Colonic mucosa (tissue), 4 donors: ENCODE measurements at regions not wholly inside any gene's neighbourhood (a gene's known extent, or its start where the extent isn't known, plus 50 kb on each side); places are given as distances from the start of the nearest gene placed in this dataset.

Source experiments
- DNase-seq: peaks from one replicate; pipeline ENCODE4 v3.0.0-alpha.2; 2020
- H3K27ac ChIP-seq: fragments of 200-600 bp; one replicate; pipeline ENCODE4 v1.8.0; 2021
- H3K27me3 ChIP-seq: fragments of 200-600 bp; one replicate; pipeline ENCODE4 v1.8.0; 2021
- H3K36me3 ChIP-seq: fragments of 200-600 bp; one replicate; pipeline ENCODE4 v1.8.0; 2021
- H3K4me1 ChIP-seq: fragments of 200-600 bp; one replicate; pipeline ENCODE4 v1.8.0; 2021; ENCODE audit warnings: mild to moderate bottlenecking
- H3K4me3 ChIP-seq: fragments of 200-600 bp; one replicate; pipeline ENCODE4 v1.8.0; 2021
- H3K9ac ChIP-seq, 2 donors: one replicate each; pipeline ENCODE4 v1.7.0; 2013; ENCODE audit warnings: control low read depth in 2 of 2, low read depth in 2 of 2, low read length in 2 of 2
- H3K9me3 ChIP-seq: fragments of 200-600 bp; one replicate; pipeline ENCODE4 v1.8.0; 2021
- CTCF ChIP-seq: fragments of 200-600 bp; IDR thresholded peaks from one replicate; pipeline ENCODE4 v1.8.0; 2022; ENCODE audit warnings: antibody characterized with exemption, mild to moderate bottlenecking
- intact Hi-C: fragments of 100-400 bp; cut with DNase I; formaldehyde crosslinking; loops from one replicate; pipeline ENCODE4 v1.14.1; 2022
- donor health status: healthy.
- donor health status: DM: no; HTN: no; CAD: no.
- donor health status: DM: no; HTN: no; CAD: no.

- TF ChIP-seq CTCF: no peak
- Histone ChIP-seq H3K9me3 (no peaks in the 10 kb centered on the region), H3K27me3 (no peaks in the 10 kb centered on the region), H3K4me3 (no peak overlapping the region), H3K4me1 (no peaks in the 10 kb centered on the region), H3K27ac (no peak overlapping the region), H3K36me3 (no peaks in the 10 kb centered on the region), H3K9ac (no peak overlapping the region)
- no peak for DNase-seq
- intact Hi-C loops: no loop called here
Measured at GRCh38 chr1:104526158-104526795, 776.6 kb downstream of the AMY1C start.

- no peaks in the 10 kb centered on the region for H3K9me3 ChIP-seq
- H3K4me3 ChIP-seq: no peak overlapping the region
- no peaks in the 10 kb centered on the region for H3K36me3 ChIP-seq
- no peak for TF ChIP-seq CTCF
- no peak for DNase-seq
- no peak overlapping the region for H3K9ac ChIP-seq
- H3K27ac ChIP-seq: no peak overlapping the region
- H3K4me1 ChIP-seq: no peaks in the 10 kb centered on the region
- no peaks in the 10 kb centered on the region for H3K27me3 ChIP-seq
- intact Hi-C loops: no loop called here
Measured at GRCh38 chr1:104531990-104532389, 782.3 kb downstream of the AMY1C start.

- intact Hi-C loops: no loop called here
- H3K9ac ChIP-seq: no peak overlapping the region
- no peak overlapping the region for H3K4me3 ChIP-seq
- H3K27me3 ChIP-seq: no peaks in the 10 kb centered on the region
- no peak for DNase-seq
- no peak overlapping the region for H3K27ac ChIP-seq
- TF ChIP-seq CTCF: no peak
- H3K36me3 ChIP-seq: no peaks in the 10 kb centered on the region
- no peaks in the 10 kb centered on the region for H3K4me1 ChIP-seq
- no peaks in the 10 kb centered on the region for H3K9me3 ChIP-seq
Measured at GRCh38 chr1:104574620-104575019, 824.9 kb downstream of the AMY1C start.

- H3K9ac ChIP-seq: no peak overlapping the region
- H3K9me3 ChIP-seq: no peaks in the 10 kb centered on the region
- no peaks in the 10 kb centered on the region for H3K36me3 ChIP-seq
- no peak for DNase-seq
- no peaks in the 10 kb centered on the region for H3K4me1 ChIP-seq
- no peak overlapping the region for H3K27ac ChIP-seq
- no peak for TF ChIP-seq CTCF
- intact Hi-C loops: no loop called here
- no peaks in the 10 kb centered on the region for H3K27me3 ChIP-seq
- H3K4me3 ChIP-seq: no peak overlapping the region
Measured at GRCh38 chr1:104592926-104593325, 843.2 kb downstream of the AMY1C start.

- no peaks in the 10 kb centered on the region for H3K27me3 ChIP-seq
- no peak overlapping the region for H3K4me3 ChIP-seq
- intact Hi-C loops: no loop called here
- no peak overlapping the region for H3K9ac ChIP-seq
- no peaks in the 10 kb centered on the region for H3K9me3 ChIP-seq
- H3K4me1 ChIP-seq: no peaks in the 10 kb centered on the region
- H3K36me3 ChIP-seq: no peaks in the 10 kb centered on the region
- H3K27ac ChIP-seq: no peak overlapping the region
- no peak for TF ChIP-seq CTCF
- DNase-seq: no peak
Measured at GRCh38 chr1:104593413-104594187, 843.9 kb downstream of the AMY1C start.
